ENCODE measurements at regions not wholly inside any gene's neighbourhood (a gene's known extent, or its start where the extent isn't known, plus 50 kb on each side); places are given as distances from the start of the nearest gene placed in this dataset.

DNA sequence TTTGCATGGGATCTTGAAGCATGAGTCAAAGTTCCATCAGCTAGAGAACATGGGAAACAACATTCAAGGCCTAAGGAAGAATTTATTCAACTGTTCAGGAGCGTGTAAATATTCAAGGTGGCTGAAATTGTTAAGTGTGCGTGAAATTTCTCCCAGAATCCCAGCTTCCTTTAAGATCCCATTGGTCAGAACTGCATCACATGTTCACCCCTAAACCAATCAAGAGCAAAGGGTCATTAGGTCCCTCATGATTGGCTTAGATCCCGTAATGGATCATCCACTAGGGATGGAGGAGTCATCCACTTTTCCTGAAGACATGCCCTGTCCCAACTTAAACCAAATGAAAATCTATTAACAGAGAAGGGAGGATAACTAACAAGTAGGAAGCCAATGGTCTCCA is 201.6 kb downstream of the TMEM114 start:
- Histone ChIP-seq H3K27me3 (ENCODE audit: low read length) (no peaks in the 10 kb centered on the region), H3K4me2 (ENCODE audit: low read depth, low read length, poor library complexity, severe bottlenecking) (no peak overlapping the region), H3F3A (ENCODE audit: insufficient read depth) (no peaks in the 10 kb centered on the region), H3K27ac (ENCODE audit: low read depth, low read length) (no peak overlapping the region), H3K9me3 (ENCODE audit: insufficient read depth, low read length) (no peaks in the 10 kb centered on the region; the same call in 1 of the 2 replicates), H2AFZ (ENCODE audit: low read depth, low read length, severe bottlenecking) (no peak overlapping the region), H3K9me2 (replicated peaks; ENCODE audit: insufficient read depth, low read length) (no peaks in the 10 kb centered on the region), H3K36me3 (ENCODE audit: low read length) (no peaks in the 10 kb centered on the region), H3K79me2 (ENCODE audit: insufficient read depth, low read length) (no peaks in the 10 kb centered on the region), H4K20me1 (ENCODE audit: low read depth, low read length) (no peaks in the 10 kb centered on the region), H3K9ac (ENCODE audit: low read length) (no peak overlapping the region), H3K4me3 (ENCODE audit: insufficient read depth, low read length, poor library complexity, severe bottlenecking) (no peak overlapping the region)
- no peak for TF ChIP-seq EZH2phosphoT487 (conservative IDR thresholded peaks at IDR 0.05; ENCODE audit: low read length)
- TF ChIP-seq, protein P1, sequence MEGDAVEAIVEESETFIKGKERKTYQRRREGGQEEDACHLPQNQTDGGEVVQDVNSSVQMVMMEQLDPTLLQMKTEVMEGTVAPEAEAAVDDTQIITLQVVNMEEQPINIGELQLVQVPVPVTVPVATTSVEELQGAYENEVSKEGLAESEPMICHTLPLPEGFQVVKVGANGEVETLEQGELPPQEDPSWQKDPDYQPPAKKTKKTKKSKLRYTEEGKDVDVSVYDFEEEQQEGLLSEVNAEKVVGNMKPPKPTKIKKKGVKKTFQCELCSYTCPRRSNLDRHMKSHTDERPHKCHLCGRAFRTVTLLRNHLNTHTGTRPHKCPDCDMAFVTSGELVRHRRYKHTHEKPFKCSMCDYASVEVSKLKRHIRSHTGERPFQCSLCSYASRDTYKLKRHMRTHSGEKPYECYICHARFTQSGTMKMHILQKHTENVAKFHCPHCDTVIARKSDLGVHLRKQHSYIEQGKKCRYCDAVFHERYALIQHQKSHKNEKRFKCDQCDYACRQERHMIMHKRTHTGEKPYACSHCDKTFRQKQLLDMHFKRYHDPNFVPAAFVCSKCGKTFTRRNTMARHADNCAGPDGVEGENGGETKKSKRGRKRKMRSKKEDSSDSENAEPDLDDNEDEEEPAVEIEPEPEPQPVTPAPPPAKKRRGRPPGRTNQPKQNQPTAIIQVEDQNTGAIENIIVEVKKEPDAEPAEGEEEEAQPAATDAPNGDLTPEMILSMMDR (IDR thresholded peaks at IDR 0.05; ENCODE audit: insufficient read depth, low read length, poor library complexity, severe bottlenecking), result no peak

DNA sequence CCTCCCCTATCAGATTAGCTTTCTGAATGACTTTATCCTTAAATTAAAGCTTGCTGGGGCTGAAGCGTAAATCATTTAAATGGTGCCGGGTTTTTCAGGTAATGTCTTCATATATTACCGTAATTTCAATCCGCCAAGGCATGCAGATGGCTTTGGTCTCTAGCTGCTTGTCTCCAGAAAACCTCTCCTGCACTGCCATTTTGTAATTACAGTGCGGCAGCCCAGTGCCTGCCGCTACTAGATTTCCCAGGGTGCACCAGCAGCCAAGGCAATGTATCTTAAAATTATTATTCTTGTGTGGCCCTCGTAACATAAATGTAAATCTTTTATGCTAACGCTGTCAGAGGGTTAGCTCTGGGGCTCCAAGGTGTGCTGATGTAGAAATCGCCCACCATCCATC is 208.5 kb downstream of the TMEM114 start:
- TF ChIP-seq, protein P1 (IDR thresholded peaks at IDR 0.05; ENCODE audit: insufficient read depth, low read length, poor library complexity, severe bottlenecking), result no peak
- TF ChIP-seq EZH2phosphoT487 (conservative IDR thresholded peaks at IDR 0.05; ENCODE audit: low read length), result no peak
- Histone ChIP-seq H3K4me3 (ENCODE audit: insufficient read depth, low read length, poor library complexity, severe bottlenecking) (no peak overlapping the region), H3K9me2 (replicated peaks; ENCODE audit: insufficient read depth, low read length) (no peaks in the 10 kb centered on the region), H3K27me3 (ENCODE audit: low read length) (no peaks in the 10 kb centered on the region), H3F3A (ENCODE audit: insufficient read depth) (no peaks in the 10 kb centered on the region), H3K9me3 (ENCODE audit: insufficient read depth, low read length) (no peaks in the 10 kb centered on the region), H4K20me1 (ENCODE audit: low read depth, low read length) (no peaks in the 10 kb centered on the region), H3K36me3 (ENCODE audit: low read length) (no peaks in the 10 kb centered on the region), H3K9ac (ENCODE audit: low read length) (no peak overlapping the region), H2AFZ (ENCODE audit: low read depth, low read length, severe bottlenecking) (no peak overlapping the region), H3K79me2 (ENCODE audit: insufficient read depth, low read length) (no peaks in the 10 kb centered on the region), H3K4me2 (ENCODE audit: low read depth, low read length, poor library complexity, severe bottlenecking) (no peak overlapping the region), H3K27ac (ENCODE audit: low read depth, low read length) (no peak overlapping the region)

DNA sequence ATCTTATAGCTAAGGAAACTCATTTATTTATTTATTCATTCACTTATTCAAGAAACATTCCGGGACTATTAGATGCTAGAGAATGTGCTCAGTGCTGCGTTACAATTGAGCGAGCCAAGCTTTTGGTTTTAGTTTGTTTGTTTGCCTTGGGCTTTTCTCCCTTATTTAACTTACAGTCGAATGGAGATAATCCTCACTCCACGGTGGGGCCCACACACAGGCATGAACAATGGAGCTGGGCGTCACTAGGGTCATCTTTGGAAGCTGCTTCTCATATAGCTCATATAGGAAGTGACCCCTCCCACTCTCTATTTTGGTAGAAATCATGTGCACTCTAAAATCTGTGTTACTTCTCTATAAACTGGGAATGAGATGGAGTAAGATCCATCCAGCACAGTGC is 210.0 kb downstream of the TMEM114 start:
- Histone ChIP-seq H2AFZ (ENCODE audit: low read depth, low read length, severe bottlenecking) (no peak overlapping the region), H3K4me2 (ENCODE audit: low read depth, low read length, poor library complexity, severe bottlenecking) (no peak overlapping the region), H3K36me3 (ENCODE audit: low read length) (no peaks in the 10 kb centered on the region), H3K27ac (ENCODE audit: low read depth, low read length) (no peak overlapping the region), H3K9ac (ENCODE audit: low read length) (no peak overlapping the region), H3F3A (ENCODE audit: insufficient read depth) (no peaks in the 10 kb centered on the region), H3K4me3 (ENCODE audit: insufficient read depth, low read length, poor library complexity, severe bottlenecking) (no peak overlapping the region), H3K9me3 (ENCODE audit: insufficient read depth, low read length) (no peaks in the 10 kb centered on the region), H3K27me3 (ENCODE audit: low read length) (no peaks in the 10 kb centered on the region), H3K9me2 (replicated peaks; ENCODE audit: insufficient read depth, low read length) (no peaks in the 10 kb centered on the region), H4K20me1 (ENCODE audit: low read depth, low read length) (no peaks in the 10 kb centered on the region), H3K79me2 (ENCODE audit: insufficient read depth, low read length) (no peaks in the 10 kb centered on the region)
- no peak for TF ChIP-seq EZH2phosphoT487 (conservative IDR thresholded peaks at IDR 0.05; ENCODE audit: low read length)
- TF ChIP-seq, protein P1 (IDR thresholded peaks at IDR 0.05; ENCODE audit: insufficient read depth, low read length, poor library complexity, severe bottlenecking), result no peak
